ENCODE measurements at regions not wholly inside any gene's neighbourhood (a gene's known extent, or its start where the extent isn't known, plus 50 kb on each side); places are given as distances from the start of the nearest gene placed in this dataset.

- H3K9ac ChIP-seq (replicated peaks; ENCODE audit: extremely low read depth, insufficient read depth, low read length): no peak overlapping the region
- no peaks in the 10 kb centered on the region for H3K36me3 ChIP-seq (ENCODE audit: control insufficient read depth in 2 of 2, extremely low read depth in 1 of 2, insufficient read depth in 2 of 2, low read length in 2 of 2)
- dilution Hi-C loops (cut with MboI; ENCODE audit: extremely low pct_ligation_motif_present, low sequenced_read_pairs): no loop called here
- BruUV-seq (replicated peaks): no TSS peak
- no peak overlapping the region for H3K4me3 ChIP-seq (replicated peaks in 1 of 3; ENCODE audit: insufficient read depth in 1 of 3, low read depth in 1 of 3, low read length in 3 of 3)
- no peaks in the 10 kb centered on the region for H3K27me3 ChIP-seq (ENCODE audit: control insufficient read depth in 2 of 2, insufficient read depth in 2 of 2, low read length in 2 of 2)
- H4K20me1 ChIP-seq (replicated peaks; ENCODE audit: control insufficient read depth, extremely low read depth, insufficient read depth, low read length): no peaks in the 10 kb centered on the region
- H2AFZ ChIP-seq (ENCODE audit: low read depth, low read length): no peak overlapping the region
- H3K9me3 ChIP-seq (replicated peaks; ENCODE audit: control insufficient read depth, insufficient read depth, low read length): no peaks in the 10 kb centered on the region
- no peaks in the 10 kb centered on the region for H3K9me1 ChIP-seq (replicated peaks; ENCODE audit: control insufficient read depth, extremely low read depth, insufficient read depth, low read length)
- ChIA-PET POLR2A (no interaction called here), CTCF (no interaction called here)
- TF ChIP-seq MAX (IDR thresholded peaks at IDR 0.05; ENCODE audit: insufficient read depth, insufficient read length) (no peak), POLR2AphosphoS5 (IDR thresholded peaks at IDR 0.05; ENCODE audit: insufficient read depth, low read depth, low read length) (no peak), MYC (IDR thresholded peaks at IDR 0.05; ENCODE audit: low read depth, low read length) (no peak), FOS (IDR thresholded peaks at IDR 0.05; ENCODE audit: borderline replicate concordance, insufficient read depth, low read length) (no peak), CTCF (IDR thresholded peaks at IDR 0.05; ENCODE audit: extremely low read depth in 1 of 2, insufficient read depth in 1 of 2, low read depth in 1 of 2, low read length in 2 of 2) (no peak), GATA2 (IDR thresholded peaks at IDR 0.05; ENCODE audit: insufficient read depth, insufficient read length, low read depth, low read length) (no peak), POLR2A (IDR thresholded peaks at IDR 0.05; ENCODE audit: low read depth, low read length) (no peak), JUN (IDR thresholded peaks at IDR 0.05; ENCODE audit: borderline replicate concordance, insufficient read depth, insufficient read length, low read depth) (no peak), EZH2 (IDR thresholded peaks at IDR 0.05; ENCODE audit: borderline replicate concordance, low read depth, low read length, severe bottlenecking) (no peak)
- H3K4me2 ChIP-seq (ENCODE audit: insufficient read depth, low read length): no peak overlapping the region
- DNase-seq (ENCODE audit: low read depth, low spot score) (no peak), FAIRE-seq (no peak)
- intact Hi-C loops (cut with micrococcal nuclease): no loop called here
- H3K4me1 ChIP-seq (ENCODE audit: control insufficient read depth, extremely low read depth, insufficient read depth, low read length): no peaks in the 10 kb centered on the region
- H3K79me2 ChIP-seq (ENCODE audit: control insufficient read depth, insufficient read depth, low read length): no peaks in the 10 kb centered on the region
- no peak overlapping the region for H3K27ac ChIP-seq (ENCODE audit: insufficient read depth, low read depth, low read length)
Observed at GRCh38 chr6:9985481-9985880, 429.4 kb downstream of the TFAP2A start.
